HEK293T (cell line): ENCODE measurements at regions not wholly inside any gene's neighbourhood (a gene's known extent, or its start where the extent isn't known, plus 50 kb on each side); places are given as distances from the start of the nearest gene placed in this dataset.

Source experiments
- CTCF ChIA-PET: fragments of 350-600 bp; formaldehyde crosslinking; extraction: SDS; loops from one replicate; lab custom pipeline; 2021; ENCODE audit warnings: antibody characterized with exemption, inconsistent platforms; lab: Yijun Ruan, JAX
- POLR2A ChIA-PET: fragments of 350-600 bp; formaldehyde crosslinking; extraction: SDS; loops from one replicate; lab custom pipeline; 2020; ENCODE audit warnings: antibody characterized with exemption, inconsistent platforms; lab: Yijun Ruan, JAX
- DNase-seq: peaks from one replicate; pipeline ENCODE4 v3.0.0; 2012; ENCODE audit warnings: mixed read lengths; ENCODE audit errors: extremely low spot score
- ARNT ChIP-seq: fragments of 450-650 bp; IDR thresholded peaks from 2 replicates; pipeline ENCODE4 v1.6.1; 2017; ENCODE audit warnings: mild to moderate bottlenecking
- BHLHE40 ChIP-seq: fragments of 450-650 bp; IDR thresholded peaks from 2 replicates; pipeline ENCODE4 v1.6.1; 2016; ENCODE audit warnings: mild to moderate bottlenecking, moderate library complexity, borderline replicate concordance
- CTBP1 ChIP-seq: fragments of 450-650 bp; IDR thresholded peaks from 2 replicates; pipeline ENCODE4 v1.6.1; 2016; ENCODE audit warnings: borderline replicate concordance
- ELF4 ChIP-seq: fragments of 450-650 bp; IDR thresholded peaks from 2 replicates; pipeline ENCODE4 v1.6.1; 2017; ENCODE audit warnings: antibody characterized with exemption
- FOXA1 ChIP-seq: fragments of 450-650 bp; IDR thresholded peaks from 2 replicates; pipeline ENCODE4 v1.6.1; 2016; ENCODE audit warnings: mild to moderate bottlenecking
- FOXK2 ChIP-seq: fragments of 450-650 bp; IDR thresholded peaks from 2 replicates; pipeline ENCODE4 v1.6.1; 2016; ENCODE audit warnings: mild to moderate bottlenecking
- FOXM1 ChIP-seq: fragments of 450-650 bp; IDR thresholded peaks from 2 replicates; pipeline ENCODE4 v1.6.1; 2017; ENCODE audit warnings: mild to moderate bottlenecking, borderline replicate concordance
- HDGF ChIP-seq: fragments of 450-650 bp; IDR thresholded peaks from 2 replicates; pipeline ENCODE4 v1.6.1; 2017; ENCODE audit warnings: antibody characterized with exemption, borderline replicate concordance
- L3MBTL2 ChIP-seq: fragments of 450-650 bp; conservative IDR thresholded peaks from 2 replicates; pipeline ENCODE4 v1.6.1; 2016; ENCODE audit warnings: mild to moderate bottlenecking
- LEF1 ChIP-seq: fragments of 450-650 bp; IDR thresholded peaks from 2 replicates; pipeline ENCODE4 v1.6.1; 2017; ENCODE audit warnings: mild to moderate bottlenecking, borderline replicate concordance
- NFRKB ChIP-seq: fragments of 450-650 bp; IDR thresholded peaks from 2 replicates; pipeline ENCODE4 v1.6.1; 2016; ENCODE audit warnings: mild to moderate bottlenecking, moderate library complexity
- SP1 ChIP-seq: fragments of 450-650 bp; IDR thresholded peaks from 2 replicates; pipeline ENCODE4 v1.6.1; 2017
- SUZ12 ChIP-seq: fragments of 450-650 bp; IDR thresholded peaks from 2 replicates; pipeline ENCODE4 v1.6.1; 2016; ENCODE audit warnings: mild to moderate bottlenecking
- TARDBP ChIP-seq: fragments of 450-650 bp; IDR thresholded peaks from 2 replicates; pipeline ENCODE4 v1.6.1; 2016
- ZNF384 ChIP-seq: fragments of 450-650 bp; IDR thresholded peaks from 2 replicates; pipeline ENCODE4 v1.6.1; 2016
- TF ChIP-seq, protein P1 (sequence below): fragments of 450-650 bp; IDR thresholded peaks from 2 replicates; pipeline ENCODE4 v1.6.1; 2016

DNA sequence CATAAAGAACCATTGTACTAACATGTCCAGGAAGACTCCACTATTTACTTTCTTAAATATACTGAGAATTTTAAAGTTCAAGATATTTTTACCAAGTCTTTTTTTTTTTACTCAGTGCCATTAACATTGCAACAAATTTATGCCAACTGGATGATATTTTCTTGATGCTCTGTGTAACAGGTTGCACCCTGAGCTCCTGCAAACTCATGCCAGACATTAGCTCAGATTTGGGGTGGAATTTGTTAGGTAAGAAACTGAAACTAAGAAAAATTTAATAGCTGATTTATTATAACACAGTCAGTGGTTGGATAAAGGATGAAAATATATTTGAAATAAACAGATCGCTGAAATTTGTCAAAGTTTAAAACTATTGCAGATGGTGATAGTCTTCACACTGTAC, 228.6 kb upstream of the SPHKAP start:
- no peak for DNase-seq
- ChIA-PET CTCF (no interaction called here), POLR2A (no interaction called here)
- no peak for TF ChIP-seq FOXM1
- no peak for TF ChIP-seq ARNT
- TF ChIP-seq HDGF: no peak
- TF ChIP-seq SUZ12: no peak
- no peak for TF ChIP-seq CTBP1
- no peak for TF ChIP-seq FOXK2
- TF ChIP-seq L3MBTL2: no peak
- TF ChIP-seq LEF1: no peak

DNA sequence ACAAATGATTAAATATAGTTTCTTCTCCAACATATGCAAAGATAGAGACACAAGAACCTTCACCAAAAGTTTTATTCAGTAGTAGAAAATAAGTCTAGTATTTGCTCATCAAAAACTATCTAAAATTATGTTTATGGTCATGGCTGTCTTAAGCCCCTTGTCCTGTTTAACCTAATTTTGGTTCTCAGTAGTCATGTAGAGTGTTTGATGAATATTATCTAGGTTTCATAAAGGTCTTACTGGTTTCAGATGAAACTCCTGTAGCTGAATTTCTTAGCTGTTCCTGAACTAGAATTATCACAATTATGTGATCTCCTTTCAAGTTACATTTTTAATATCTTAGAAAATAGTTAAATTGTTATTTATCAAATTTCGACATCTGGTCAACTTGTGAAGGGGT, 228.0 kb upstream of the SPHKAP start:
- TF ChIP-seq L3MBTL2 (no peak), ARNT (no peak), FOXK2 (no peak), SUZ12 (no peak), NFRKB (no peak), BHLHE40 (no peak)
- TF ChIP-seq, protein P1, sequence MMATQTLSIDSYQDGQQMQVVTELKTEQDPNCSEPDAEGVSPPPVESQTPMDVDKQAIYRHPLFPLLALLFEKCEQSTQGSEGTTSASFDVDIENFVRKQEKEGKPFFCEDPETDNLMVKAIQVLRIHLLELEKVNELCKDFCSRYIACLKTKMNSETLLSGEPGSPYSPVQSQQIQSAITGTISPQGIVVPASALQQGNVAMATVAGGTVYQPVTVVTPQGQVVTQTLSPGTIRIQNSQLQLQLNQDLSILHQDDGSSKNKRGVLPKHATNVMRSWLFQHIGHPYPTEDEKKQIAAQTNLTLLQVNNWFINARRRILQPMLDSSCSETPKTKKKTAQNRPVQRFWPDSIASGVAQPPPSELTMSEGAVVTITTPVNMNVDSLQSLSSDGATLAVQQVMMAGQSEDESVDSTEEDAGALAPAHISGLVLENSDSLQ: no peak
- POLR2A ChIA-PET: no interaction called here
- DNase-seq: no peak
- CTCF ChIA-PET: no interaction called here

DNA sequence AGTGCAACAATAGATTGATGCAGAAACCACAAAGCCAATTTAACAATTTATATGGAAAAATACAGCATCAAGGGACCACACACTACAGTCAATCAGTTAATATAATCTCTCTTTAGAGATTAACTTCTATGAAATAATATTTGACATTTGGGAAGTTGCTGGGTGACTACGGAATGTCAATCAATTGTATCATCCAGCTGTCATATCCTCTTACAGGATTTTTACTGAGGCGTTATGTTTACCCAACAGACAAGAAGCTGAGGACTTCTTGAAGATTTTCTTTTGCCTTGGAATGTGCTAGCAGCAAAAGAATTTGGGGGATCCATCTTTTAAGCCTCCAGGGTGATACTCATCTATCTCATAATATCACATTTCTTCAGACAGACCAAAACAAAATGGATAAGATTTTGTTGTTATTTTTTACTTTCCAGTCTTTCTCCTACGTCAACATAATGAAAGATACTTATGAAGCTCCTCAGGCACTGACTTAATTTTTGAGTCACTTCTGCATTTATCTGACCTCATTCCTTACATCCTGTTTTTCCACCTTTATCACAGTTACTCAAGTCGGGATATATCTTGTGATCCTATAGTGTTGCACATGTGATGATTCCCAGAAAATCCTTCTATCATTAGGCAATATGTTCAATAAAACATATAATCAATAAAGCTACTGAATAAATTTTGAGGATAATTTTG, 227.2 kb upstream of the SPHKAP start:
- ChIA-PET CTCF (no interaction called here), POLR2A (no interaction called here)
- TF ChIP-seq HDGF (no peak), L3MBTL2 (no peak), LEF1 (no peak), FOXM1 (no peak), TARDBP (no peak), FOXA1 (no peak), SUZ12 (no peak), CTBP1 (no peak), ZNF384 (no peak)
- TF ChIP-seq, protein P1: no peak
- no peak for DNase-seq

DNA sequence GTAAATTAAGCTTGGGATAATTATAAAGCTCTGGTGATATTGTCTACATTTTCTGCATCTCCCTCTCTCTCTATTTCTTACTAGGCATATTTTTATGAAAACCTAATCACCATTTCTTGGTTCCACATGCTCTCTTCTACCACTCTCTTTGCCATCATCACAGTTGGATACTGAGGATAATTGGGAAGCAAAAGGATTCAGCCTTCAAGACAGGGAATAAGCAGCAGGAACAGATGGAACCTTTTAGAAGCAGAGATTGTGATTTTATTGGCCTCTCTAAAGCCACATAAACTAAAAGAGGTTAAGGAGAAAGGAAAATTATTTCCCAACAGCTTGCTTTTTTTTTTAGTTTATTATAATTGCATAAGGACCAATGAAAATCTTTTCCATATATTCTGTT, 226.3 kb upstream of the SPHKAP start:
- TF ChIP-seq CTBP1 (no peak), FOXM1 (no peak), SUZ12 (no peak), L3MBTL2 (no peak), BHLHE40 (no peak), HDGF (no peak), SP1 (no peak)
- ChIA-PET CTCF (no interaction called here), POLR2A (no interaction called here)
- DNase-seq: no peak

DNA sequence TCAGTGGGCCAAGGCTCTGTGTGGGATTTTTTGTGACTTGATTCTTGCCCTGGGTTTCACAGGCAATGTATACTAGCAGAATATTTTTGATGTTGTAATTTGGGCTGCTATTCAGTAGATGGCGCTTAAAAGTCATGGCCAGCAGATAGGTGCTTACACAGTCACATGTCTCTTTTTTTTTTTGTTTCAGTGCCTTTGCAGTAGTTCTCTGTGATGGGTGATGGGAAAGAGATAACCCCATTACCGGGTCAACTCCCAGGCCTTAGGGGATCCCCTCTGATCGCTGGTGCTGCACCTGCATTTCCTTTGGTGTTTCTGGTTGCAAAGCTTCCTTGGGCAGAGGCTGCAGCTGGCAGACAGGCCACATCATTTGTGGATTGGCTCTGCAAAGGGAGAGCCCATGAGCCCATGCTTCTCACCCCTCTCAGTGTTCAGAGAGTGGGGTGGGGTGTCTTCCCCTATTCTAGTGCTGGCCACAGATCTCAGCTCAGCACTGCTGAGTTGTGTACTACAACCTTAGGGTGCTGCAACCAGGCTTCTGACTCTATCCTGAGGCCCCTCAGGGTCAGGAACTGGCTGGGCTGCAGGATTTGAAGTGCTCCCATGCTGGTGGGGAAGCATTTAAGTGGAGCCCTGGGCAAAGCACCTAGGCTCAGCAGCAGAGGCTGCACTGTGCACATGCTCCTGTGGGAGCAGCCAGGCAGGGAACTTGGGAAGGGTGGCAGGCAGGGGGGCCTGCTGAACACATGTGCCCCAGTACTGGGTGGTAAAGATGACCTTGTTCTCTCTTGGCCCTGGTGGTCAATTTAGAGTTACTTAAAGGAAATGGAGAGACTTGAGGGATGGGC, 219.8 kb upstream of the SPHKAP start:
- CTCF ChIA-PET: no interaction called here
- DNase-seq: no peak
- TF ChIP-seq HDGF (no peak), BHLHE40 (no peak), FOXK2 (no peak), SP1 (no peak), LEF1 (no peak), SUZ12 (no peak), FOXM1 (no peak), ARNT (no peak), ZNF384 (no peak), NFRKB (no peak), ELF4 (no peak), L3MBTL2 (no peak), FOXA1 (no peak), TARDBP (no peak), CTBP1 (no peak)
- TF ChIP-seq, protein P1: no peak
- POLR2A ChIA-PET: no interaction called here

DNA sequence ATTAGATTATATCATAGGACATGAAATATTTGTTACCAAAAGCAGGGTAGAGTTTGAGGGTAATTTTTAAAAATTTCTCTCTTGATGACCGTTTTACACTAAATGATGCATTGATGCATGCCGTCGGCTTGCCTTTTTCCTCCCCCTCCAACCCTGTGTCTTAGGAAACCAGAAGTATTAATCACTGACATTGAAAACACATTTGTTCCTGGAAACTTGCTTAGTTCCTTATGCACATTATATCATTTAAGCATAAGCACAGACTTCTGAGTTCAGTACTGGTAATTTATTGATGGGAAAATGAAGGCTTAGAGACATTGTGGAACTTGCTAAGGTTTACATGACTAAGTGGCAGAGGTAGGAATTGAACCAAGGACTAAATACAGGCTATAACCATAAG, 206.3 kb upstream of the SPHKAP start:
- no peak for DNase-seq
- POLR2A ChIA-PET: no interaction called here
- CTCF ChIA-PET: no interaction called here
- TF ChIP-seq SP1: no peak
- TF ChIP-seq ARNT: no peak
- no peak for TF ChIP-seq NFRKB
- no peak for TF ChIP-seq ZNF384
- TF ChIP-seq, protein P1: no peak
- TF ChIP-seq SUZ12: no peak
- no peak for TF ChIP-seq HDGF
- no peak for TF ChIP-seq FOXM1
- no peak for TF ChIP-seq L3MBTL2
- TF ChIP-seq CTBP1: no peak
- no peak for TF ChIP-seq TARDBP
- no peak for TF ChIP-seq FOXK2
- TF ChIP-seq FOXA1: no peak
- no peak for TF ChIP-seq LEF1
- TF ChIP-seq ELF4: no peak
